ENCODE measurements at regions not wholly inside any gene's neighbourhood (a gene's known extent, or its start where the extent isn't known, plus 50 kb on each side); places are given as distances from the start of the nearest gene placed in this dataset.
A peak's percentile ranks its signal among the peaks of the same experiment; 100 is the strongest.

DNA sequence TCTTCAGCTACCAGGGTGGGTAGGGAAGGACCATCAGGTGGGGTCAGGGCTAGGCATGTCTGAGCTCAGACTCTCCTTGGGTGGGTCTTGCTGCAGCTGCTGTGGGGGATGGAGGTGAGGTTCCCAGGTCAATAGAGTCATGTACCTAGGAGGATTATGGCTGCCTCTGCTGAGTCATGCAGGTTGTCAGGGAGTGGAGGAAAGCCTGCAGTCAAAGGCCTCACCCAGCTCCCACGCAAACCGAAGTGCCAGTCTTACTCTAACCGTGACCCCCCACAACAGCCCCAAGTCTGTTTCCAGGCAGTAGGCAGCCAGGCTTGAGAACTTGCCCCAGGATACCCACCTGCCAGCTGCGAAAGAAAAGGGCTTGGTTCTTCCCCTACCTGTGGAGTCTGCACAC is 113.6 kb upstream of the GALNT5 start:
- Histone ChIP-seq H3K9me3 (ENCODE audit: low read depth) (no peaks in the 10 kb centered on the region), H3K4me1 (ENCODE audit: low read depth) (no peaks in the 10 kb centered on the region), H3K27me3 (no peaks in the 10 kb centered on the region), H3K36me3 (no peaks in the 10 kb centered on the region), H3K27ac (no peak overlapping the region), H3K4me3 (no peak overlapping the region)
- TF ChIP-seq, protein P1, sequence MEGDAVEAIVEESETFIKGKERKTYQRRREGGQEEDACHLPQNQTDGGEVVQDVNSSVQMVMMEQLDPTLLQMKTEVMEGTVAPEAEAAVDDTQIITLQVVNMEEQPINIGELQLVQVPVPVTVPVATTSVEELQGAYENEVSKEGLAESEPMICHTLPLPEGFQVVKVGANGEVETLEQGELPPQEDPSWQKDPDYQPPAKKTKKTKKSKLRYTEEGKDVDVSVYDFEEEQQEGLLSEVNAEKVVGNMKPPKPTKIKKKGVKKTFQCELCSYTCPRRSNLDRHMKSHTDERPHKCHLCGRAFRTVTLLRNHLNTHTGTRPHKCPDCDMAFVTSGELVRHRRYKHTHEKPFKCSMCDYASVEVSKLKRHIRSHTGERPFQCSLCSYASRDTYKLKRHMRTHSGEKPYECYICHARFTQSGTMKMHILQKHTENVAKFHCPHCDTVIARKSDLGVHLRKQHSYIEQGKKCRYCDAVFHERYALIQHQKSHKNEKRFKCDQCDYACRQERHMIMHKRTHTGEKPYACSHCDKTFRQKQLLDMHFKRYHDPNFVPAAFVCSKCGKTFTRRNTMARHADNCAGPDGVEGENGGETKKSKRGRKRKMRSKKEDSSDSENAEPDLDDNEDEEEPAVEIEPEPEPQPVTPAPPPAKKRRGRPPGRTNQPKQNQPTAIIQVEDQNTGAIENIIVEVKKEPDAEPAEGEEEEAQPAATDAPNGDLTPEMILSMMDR (IDR thresholded peaks at IDR 0.05; ENCODE audit: low read depth, low read length), result no peak
- no peak for DNase-seq (ENCODE audit: low read depth in 1 of 2, low spot score in 1 of 2)

DNA sequence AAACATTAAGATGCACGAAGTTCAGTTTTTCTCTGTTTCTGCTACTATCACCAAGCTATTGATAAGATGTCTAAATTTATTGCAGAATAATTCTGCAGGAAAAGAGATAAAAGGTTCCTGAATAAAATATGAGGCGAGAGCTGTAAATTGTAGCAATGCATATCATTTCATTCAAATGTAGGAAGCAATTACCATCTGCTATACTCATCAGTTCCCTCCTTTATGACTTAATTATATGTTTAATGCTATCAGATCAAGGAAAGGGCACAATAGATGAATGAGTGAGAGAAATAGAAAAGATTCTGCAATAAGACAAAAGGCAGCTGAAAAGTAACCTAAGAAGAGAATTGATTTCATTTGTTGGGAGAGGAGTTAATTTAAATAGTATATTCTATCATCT is 108.2 kb upstream of the GALNT5 start:
- H3K27me3 ChIP-seq, result no peaks in the 10 kb centered on the region
- H3K9me3 ChIP-seq (ENCODE audit: low read depth), result no peaks in the 10 kb centered on the region
- no peaks in the 10 kb centered on the region for H3K36me3 ChIP-seq
- TF ChIP-seq, protein P1 (IDR thresholded peaks at IDR 0.05; ENCODE audit: low read depth, low read length), result no peak
- H3K4me1 ChIP-seq (ENCODE audit: low read depth), result no peaks in the 10 kb centered on the region
- no peak for DNase-seq (ENCODE audit: low read depth in 1 of 2, low spot score in 1 of 2)
- no peak overlapping the region for H3K27ac ChIP-seq
- no peak overlapping the region for H3K4me3 ChIP-seq

DNA sequence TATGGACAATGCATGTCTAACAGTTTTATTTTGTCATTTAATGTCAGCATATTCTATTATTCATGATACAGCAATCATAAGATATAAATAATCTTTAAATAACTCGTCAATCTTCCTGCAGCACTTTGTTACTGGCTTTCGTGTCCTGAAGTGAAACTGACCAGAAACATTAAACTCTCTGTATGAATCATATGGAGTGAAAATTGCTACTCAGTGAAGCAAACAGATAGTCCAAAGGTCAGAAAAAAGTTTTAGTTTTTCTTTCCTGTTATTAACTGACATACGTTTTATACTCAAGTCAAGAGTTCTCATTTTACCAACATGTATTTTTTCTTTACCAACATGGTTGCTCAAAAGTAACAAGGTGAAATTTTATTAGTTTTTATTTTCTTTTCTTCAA is 106.8 kb upstream of the GALNT5 start:
- TF ChIP-seq, protein P1 (IDR thresholded peaks at IDR 0.05; ENCODE audit: low read depth, low read length), result no peak
- H3K36me3 ChIP-seq, result no peaks in the 10 kb centered on the region
- no peaks in the 10 kb centered on the region for H3K9me3 ChIP-seq (ENCODE audit: low read depth)
- no peaks in the 10 kb centered on the region for H3K4me1 ChIP-seq (ENCODE audit: low read depth)
- peak in 1 of 2 donors; percentile 8 for DNase-seq (ENCODE audit: low read depth in 1 of 2, low spot score in 1 of 2)
- no peaks in the 10 kb centered on the region for H3K27me3 ChIP-seq
- H3K4me3 ChIP-seq, result no peak overlapping the region
- no peak overlapping the region for H3K27ac ChIP-seq

DNA sequence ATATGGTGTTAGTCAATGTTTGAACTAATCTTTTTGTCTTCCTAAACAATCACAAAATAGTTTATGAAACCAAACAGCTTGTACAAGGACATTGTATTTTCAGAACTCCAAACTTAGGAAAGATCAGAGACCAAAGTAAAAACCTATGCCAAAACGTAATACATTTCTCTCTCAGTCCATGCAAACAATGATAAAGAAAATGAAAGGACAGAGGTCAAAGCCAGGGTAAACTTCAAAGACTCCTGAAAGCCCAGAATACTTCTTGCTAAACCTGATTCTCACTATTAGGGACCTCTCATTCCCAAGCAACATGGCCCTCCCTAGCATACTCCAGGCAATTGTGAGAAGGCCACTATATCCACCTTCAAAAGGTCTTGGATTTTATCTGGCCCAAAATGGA is 105.1 kb upstream of the GALNT5 start:
- Histone ChIP-seq H3K27ac (no peak overlapping the region), H3K4me1 (ENCODE audit: low read depth) (no peaks in the 10 kb centered on the region), H3K9me3 (ENCODE audit: low read depth) (no peaks in the 10 kb centered on the region), H3K4me3 (no peak overlapping the region), H3K36me3 (no peaks in the 10 kb centered on the region), H3K27me3 (no peaks in the 10 kb centered on the region)
- no peak for DNase-seq (ENCODE audit: low read depth in 1 of 2, low spot score in 1 of 2)
- TF ChIP-seq, protein P1 (IDR thresholded peaks at IDR 0.05; ENCODE audit: low read depth, low read length), result no peak

- no peak overlapping the region for H3K4me3 ChIP-seq
- H3K4me1 ChIP-seq (ENCODE audit: low read depth), result no peaks in the 10 kb centered on the region
- no peak overlapping the region for H3K27ac ChIP-seq
- TF ChIP-seq, protein P1 (IDR thresholded peaks at IDR 0.05; ENCODE audit: low read depth, low read length), result no peak
- H3K27me3 ChIP-seq, result no peaks in the 10 kb centered on the region
- H3K36me3 ChIP-seq, result no peaks in the 10 kb centered on the region
- peak in 1 of 2 donors; percentile 10 for DNase-seq (ENCODE audit: low read depth in 1 of 2, low spot score in 1 of 2)
- no peaks in the 10 kb centered on the region for H3K9me3 ChIP-seq (ENCODE audit: low read depth)
These were observed 101.5 kb upstream of the GALNT5 start for GRCh38 chr2:157155992-157156391.

- no peak overlapping the region for H3K27ac ChIP-seq
- TF ChIP-seq, protein P1 (IDR thresholded peaks at IDR 0.05; ENCODE audit: low read depth, low read length), result no peak
- peak in 1 of 2 donors; percentile 70 for DNase-seq (ENCODE audit: low read depth in 1 of 2, low spot score in 1 of 2)
These were observed 99.4 kb upstream of the GALNT5 start for GRCh38 chr2:157158111-157158510.

More at GRCh38 chr2:157158111-157158510, 99.4 kb upstream of the GALNT5 start:
- H3K9me3 ChIP-seq (ENCODE audit: low read depth), result no peaks in the 10 kb centered on the region
- no peak overlapping the region for H3K4me3 ChIP-seq
- no peaks in the 10 kb centered on the region for H3K4me1 ChIP-seq (ENCODE audit: low read depth)
- H3K27me3 ChIP-seq, result no peaks in the 10 kb centered on the region
- H3K36me3 ChIP-seq, result no peaks in the 10 kb centered on the region

All from cardiac muscle cell (in vitro differentiated cells and primary cell).